Kidney (tissue), 13 donors: ENCODE measurements at regions not wholly inside any gene's neighbourhood (a gene's known extent, or its start where the extent isn't known, plus 50 kb on each side); places are given as distances from the start of the nearest gene placed in this dataset.

Experiments used
- DNase-seq, 5 donors: peaks; one replicate each; pipeline ENCODE4 v3.0.0-alpha.2; 2013 to 2020
- FAIRE-seq: peaks from 2 replicates; lab custom pipeline; 2012; peaks lifted over from hg19 to GRCh38; lab: Jason Lieb, UNC
- H3K27ac ChIP-seq, 2 donors: one replicate each; pipeline ENCODE4 v1.7.0; 2013; ENCODE audit warnings: low read depth in 2 of 2, low read length in 2 of 2, inconsistent platforms in 1 of 2
- H3K27me3 ChIP-seq: one replicate; pipeline ENCODE4 v1.7.1; 2013; ENCODE audit warnings: low read length, inconsistent platforms; ENCODE audit not compliant: control insufficient read depth, insufficient read depth
- H3K36me3 ChIP-seq, 3 donors: one replicate each; pipeline versions ENCODE4 v1.7.0 to v1.7.1; 2013; ENCODE audit warnings: low read length in 3 of 3, control low read depth in 1 of 3, inconsistent platforms in 1 of 3; ENCODE audit not compliant: insufficient read depth in 3 of 3, control insufficient read depth in 2 of 3
- H3K4me1 ChIP-seq, 3 donors: one replicate each; pipeline versions ENCODE4 v1.7.0 to v1.7.1; 2013; ENCODE audit warnings: low read length in 3 of 3, inconsistent platforms in 1 of 3, low read depth in 1 of 3; ENCODE audit not compliant: control insufficient read depth in 2 of 3, insufficient read depth in 2 of 3
- H3K4me3 ChIP-seq, 3 donors: one replicate each; pipeline versions ENCODE4 v1.7.0 to v1.8.1; 2013; ENCODE audit warnings: low read length in 3 of 3, control low read depth in 1 of 3, inconsistent platforms in 1 of 3
- H3K9ac ChIP-seq, 3 donors: one replicate each; pipeline versions ENCODE4 v1.7.0 to v1.7.1; 2013; ENCODE audit warnings: low read length in 3 of 3, control low read depth in 1 of 3, inconsistent platforms in 1 of 3
- H3K9me3 ChIP-seq, 3 donors: one replicate each; pipeline versions ENCODE4 v1.7.0 to v1.7.1; 2013; ENCODE audit warnings: low read length in 3 of 3, control low read depth in 1 of 3, inconsistent platforms in 1 of 3; ENCODE audit not compliant: control insufficient read depth in 2 of 3, insufficient read depth in 1 of 3
- intact Hi-C: fragments of 100-400 bp; cut with DNase I; formaldehyde crosslinking; loops from one replicate; pipeline ENCODE4 v1.11.1; 2022
- TF ChIP-seq, protein P1 (sequence below): IDR thresholded peaks from 3 replicates; pipeline ENCODE4 v1.5.1; 2012; ENCODE audit warnings: mild to moderate bottlenecking, moderate library complexity, borderline replicate concordance; ENCODE audit not compliant: insufficient read depth; ENCODE audit errors: extremely low read depth
- donor health status: control.
- donor health status: control.
- donor health status: control.
- donor health status: control.
- donor health status: control.
- donor health status: DM: yes; HTN: yes; CAD: no.
- donor health status: Normal renal cell carcinoma (clear cell type).

DNA sequence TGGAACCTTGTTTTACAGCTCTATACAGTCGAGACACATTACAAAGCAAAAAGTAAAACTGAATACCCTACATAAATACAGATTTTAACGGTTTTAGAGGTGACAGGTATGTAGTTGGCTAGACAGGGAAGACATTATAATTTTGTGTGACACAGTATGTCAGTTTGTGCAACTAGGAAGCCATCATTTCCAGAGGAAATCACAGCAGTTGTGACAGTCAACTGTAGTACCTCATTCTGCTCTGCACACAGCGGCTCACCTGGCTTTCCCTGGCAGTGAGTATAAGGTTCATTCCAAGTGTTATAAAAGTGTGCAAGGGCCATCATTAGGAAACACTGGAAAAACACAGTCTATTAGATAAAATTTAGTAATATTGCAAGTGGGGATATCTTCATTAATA, 501.6 kb upstream of the PHF14 start:
- Histone ChIP-seq H3K27me3 (no peaks in the 10 kb centered on the region), H3K36me3 (no peaks in the 10 kb centered on the region), H3K4me1 (no peaks in the 10 kb centered on the region), H3K27ac (no peak overlapping the region), H3K4me3 (no peak overlapping the region), H3K9ac (no peak overlapping the region), H3K9me3 (no peaks in the 10 kb centered on the region)
- DNase-seq (no peak), FAIRE-seq (no peak)
- intact Hi-C loops: no loop called here
- TF ChIP-seq, protein P1, sequence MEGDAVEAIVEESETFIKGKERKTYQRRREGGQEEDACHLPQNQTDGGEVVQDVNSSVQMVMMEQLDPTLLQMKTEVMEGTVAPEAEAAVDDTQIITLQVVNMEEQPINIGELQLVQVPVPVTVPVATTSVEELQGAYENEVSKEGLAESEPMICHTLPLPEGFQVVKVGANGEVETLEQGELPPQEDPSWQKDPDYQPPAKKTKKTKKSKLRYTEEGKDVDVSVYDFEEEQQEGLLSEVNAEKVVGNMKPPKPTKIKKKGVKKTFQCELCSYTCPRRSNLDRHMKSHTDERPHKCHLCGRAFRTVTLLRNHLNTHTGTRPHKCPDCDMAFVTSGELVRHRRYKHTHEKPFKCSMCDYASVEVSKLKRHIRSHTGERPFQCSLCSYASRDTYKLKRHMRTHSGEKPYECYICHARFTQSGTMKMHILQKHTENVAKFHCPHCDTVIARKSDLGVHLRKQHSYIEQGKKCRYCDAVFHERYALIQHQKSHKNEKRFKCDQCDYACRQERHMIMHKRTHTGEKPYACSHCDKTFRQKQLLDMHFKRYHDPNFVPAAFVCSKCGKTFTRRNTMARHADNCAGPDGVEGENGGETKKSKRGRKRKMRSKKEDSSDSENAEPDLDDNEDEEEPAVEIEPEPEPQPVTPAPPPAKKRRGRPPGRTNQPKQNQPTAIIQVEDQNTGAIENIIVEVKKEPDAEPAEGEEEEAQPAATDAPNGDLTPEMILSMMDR: no peak

DNA sequence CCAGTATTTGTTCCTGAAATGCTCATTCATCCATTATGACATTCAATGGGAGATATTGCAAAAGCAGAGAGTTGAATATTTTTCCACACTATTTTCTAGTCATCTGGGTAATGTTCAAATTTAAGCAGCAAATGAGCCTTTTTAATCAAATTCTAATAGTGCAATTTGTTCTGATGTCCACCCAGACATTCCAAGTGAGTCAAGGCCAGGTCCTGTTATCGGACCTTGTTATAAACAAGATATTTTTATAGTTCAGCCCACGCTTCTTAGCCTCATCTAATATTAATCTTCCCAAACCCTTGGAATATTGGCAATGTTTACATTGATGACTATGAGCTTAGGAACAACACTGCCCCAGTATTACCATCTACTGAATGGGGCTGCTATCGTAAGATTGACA, 500.1 kb upstream of the PHF14 start:
- Histone ChIP-seq H3K27ac (no peak overlapping the region), H3K36me3 (no peaks in the 10 kb centered on the region), H3K4me3 (no peak overlapping the region), H3K4me1 (no peaks in the 10 kb centered on the region), H3K9me3 (no peaks in the 10 kb centered on the region), H3K27me3 (no peaks in the 10 kb centered on the region), H3K9ac (no peak overlapping the region)
- intact Hi-C loops: no loop called here
- TF ChIP-seq, protein P1: no peak
- FAIRE-seq: no peak
- peak in 1 of 5 donors; percentile 2 for DNase-seq

DNA sequence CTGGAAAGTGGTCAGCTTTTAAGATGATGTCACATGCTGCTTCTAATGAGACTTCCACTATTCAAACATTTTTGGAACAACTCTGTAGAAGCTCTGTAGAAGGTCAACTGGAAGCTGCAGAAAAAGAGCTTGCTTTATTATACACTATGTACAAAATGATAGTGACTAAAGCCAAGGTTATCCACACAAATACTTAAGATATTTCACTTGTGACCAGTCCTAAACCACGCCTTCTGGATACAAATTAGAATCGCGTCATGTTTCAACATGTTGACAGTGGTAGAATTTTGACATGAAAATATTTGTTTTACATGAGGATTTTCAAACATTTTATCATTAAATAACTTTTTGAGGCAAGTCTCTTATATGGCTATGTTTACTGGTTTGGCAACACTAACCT, 499.6 kb upstream of the PHF14 start:
- TF ChIP-seq, protein P1: no peak
- FAIRE-seq (no peak), DNase-seq (no peak)
- Histone ChIP-seq H3K36me3 (no peaks in the 10 kb centered on the region), H3K4me1 (no peaks in the 10 kb centered on the region), H3K27ac (no peak overlapping the region), H3K9ac (no peak overlapping the region), H3K4me3 (no peak overlapping the region), H3K27me3 (no peaks in the 10 kb centered on the region), H3K9me3 (no peaks in the 10 kb centered on the region)
- intact Hi-C loops: no loop called here

DNA sequence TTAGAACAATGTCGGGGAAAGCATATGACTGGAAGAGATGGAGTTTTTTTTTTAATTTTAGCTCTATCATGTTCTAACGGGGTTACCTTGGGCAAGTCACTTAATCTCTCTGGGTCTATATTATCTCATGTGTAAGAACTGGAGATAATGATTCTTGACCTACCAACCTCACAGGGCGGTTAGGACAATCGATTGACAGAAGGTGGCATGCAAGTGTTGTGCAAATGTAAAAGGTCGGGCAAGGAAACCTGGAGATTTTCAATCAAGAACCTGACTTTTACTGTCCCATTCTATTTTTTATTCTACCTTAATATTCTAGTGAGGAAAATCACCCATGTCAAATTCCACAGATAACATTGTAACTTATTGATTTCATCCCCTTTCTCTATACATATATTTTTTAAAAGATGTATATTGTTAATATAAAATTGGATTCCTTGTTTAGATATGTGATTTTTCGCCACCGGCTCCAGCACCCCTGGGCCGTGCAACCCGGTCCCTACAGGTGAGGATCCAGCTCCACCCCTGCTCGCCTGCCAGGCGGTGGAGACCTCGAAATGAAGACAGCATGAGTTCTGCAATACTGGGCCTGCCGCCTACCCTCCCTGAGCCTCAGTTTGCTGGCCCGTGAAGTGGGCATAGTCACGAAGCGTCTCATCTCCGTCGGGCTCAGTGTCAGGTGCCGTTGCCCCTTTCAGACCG, 497.6 kb upstream of the PHF14 start:
- Histone ChIP-seq H3K27me3 (no peaks in the 10 kb centered on the region), H3K36me3 (no peaks in the 10 kb centered on the region), H3K4me3 (no peak overlapping the region), H3K9me3 (no peaks in the 10 kb centered on the region), H3K9ac (no peak overlapping the region), H3K4me1 (no peaks in the 10 kb centered on the region), H3K27ac (no peak overlapping the region)
- TF ChIP-seq, protein P1: no peak
- intact Hi-C loops: no loop called here
- no peak for DNase-seq
- no peak for FAIRE-seq
